OCI-LY7 (cell line): ENCODE measurements at regions not wholly inside any gene's neighbourhood (a gene's known extent, or its start where the extent isn't known, plus 50 kb on each side); places are given as distances from the start of the nearest gene placed in this dataset.

Experiments used
- BruUV-seq: library from RNA; stranded (reverse); fragments of 400-500 nt; replicated peaks from 2 replicates; lab custom pipeline; 2021; lab: Mats Ljungman, UMichigan
- CTCF ChIA-PET: fragments of 300-600 bp; sonication (Branson Sonifier 250); formaldehyde crosslinking; loops from one replicate; lab custom pipeline; 2022; ENCODE audit warnings: antibody characterized with exemption; ENCODE audit not compliant: unreplicated experiment; lab: Charles Lee
- POLR2A ChIA-PET: fragments of 300-600 bp; sonication (Branson Sonifier 250); formaldehyde crosslinking; loops from one replicate; lab custom pipeline; 2022; ENCODE audit warnings: antibody characterized with exemption; lab: Charles Lee
- DNase-seq: peaks from one replicate; pipeline ENCODE4 v3.0.0-alpha.2; 2015; ENCODE audit warnings: low spot score
- H2AFZ ChIP-seq: fragments of 200-600 bp; sonication (generic), shearing (Covaris generic); 2 replicates; pipeline ENCODE4 v1.6.1; 2014; ENCODE audit warnings: mild to moderate bottlenecking, antibody characterized with exemption, low read length, moderate library complexity
- H3K27ac ChIP-seq: fragments of 200-600 bp; sonication (generic); 2 replicates; pipeline ENCODE4 v1.5.1; 2014; ENCODE audit warnings: mixed run types, low read depth, mild to moderate bottlenecking, moderate library complexity, low read length, inconsistent platforms; ENCODE audit not compliant: poor library complexity, severe bottlenecking
- H3K36me3 ChIP-seq: fragments of 200-600 bp; sonication (generic); 2 replicates; pipeline ENCODE4 v1.6.1; 2014; ENCODE audit warnings: mild to moderate bottlenecking, antibody characterized with exemption, low read length, moderate library complexity, mixed read lengths; ENCODE audit not compliant: insufficient read depth
- H3K4me1 ChIP-seq: fragments of 200-600 bp; sonication (generic); 2 replicates; pipeline ENCODE4 v1.5.1; 2014; ENCODE audit warnings: mild to moderate bottlenecking, low read length; ENCODE audit not compliant: insufficient read depth, poor library complexity, severe bottlenecking
- H3K4me2 ChIP-seq: fragments of 200-600 bp; sonication (generic); 2 replicates; pipeline ENCODE4 v1.6.1; 2014; ENCODE audit warnings: mild to moderate bottlenecking, low read length
- H3K4me3 ChIP-seq: fragments of 200-600 bp; sonication (generic); 2 replicates; pipeline ENCODE4 v1.5.1; 2014; ENCODE audit warnings: mild to moderate bottlenecking, low read depth, low read length; ENCODE audit not compliant: poor library complexity, severe bottlenecking
- H3K79me2 ChIP-seq: fragments of 200-600 bp; sonication (generic); 2 replicates; pipeline ENCODE4 v1.6.1; 2016; ENCODE audit warnings: low read depth, mild to moderate bottlenecking, low read length, moderate library complexity, mixed read lengths; ENCODE audit not compliant: insufficient read depth
- H3K9me2 ChIP-seq: fragments of 200-600 bp; sonication (generic); 2 replicates; pipeline ENCODE4 v1.6.1; 2016; ENCODE audit warnings: mild to moderate bottlenecking, low read length, mixed read lengths; ENCODE audit not compliant: insufficient read depth
- H3K9me3 ChIP-seq: fragments of 200-600 bp; sonication (generic); 2 replicates; pipeline ENCODE4 v1.6.1; 2014; ENCODE audit warnings: mild to moderate bottlenecking, mixed run types, low read length, mixed read lengths
- H4K20me1 ChIP-seq: fragments of 200-600 bp; sonication (generic); 2 replicates; pipeline ENCODE4 v1.6.1; 2014; ENCODE audit warnings: mild to moderate bottlenecking, antibody characterized with exemption, low read length, moderate library complexity, mixed read lengths; ENCODE audit not compliant: insufficient read depth
- CTCF ChIP-seq: fragments of 200-600 bp; sonication (generic); conservative IDR thresholded peaks from 2 replicates; pipeline ENCODE4 v1.5.1; 2014; ENCODE audit warnings: mild to moderate bottlenecking, antibody characterized with exemption, low read length, moderate library complexity, mixed read lengths
- EZH2phosphoT487 ChIP-seq: fragments of 200-600 bp; sonication (generic); IDR thresholded peaks from 2 replicates; pipeline ENCODE4 v1.6.1; 2018; ENCODE audit warnings: low read depth, borderline replicate concordance, mild to moderate bottlenecking, mixed run types, antibody characterized with exemption, low read length, moderate library complexity, mixed read lengths
- intact Hi-C: fragments of 100-400 bp; cut with micrococcal nuclease; formaldehyde crosslinking; loops from one replicate; pipeline ENCODE4 v1.10.0; 2022; ENCODE audit not compliant: unreplicated experiment

- TF ChIP-seq EZH2phosphoT487 (no peak), CTCF (no peak)
- H3K4me2 ChIP-seq = peak overlapping the region; percentile 71
- BruUV-seq = no TSS peak
These were observed 85.5 kb upstream of the HNF1B start for GRCh38 chr17:37830151-37830993.

GRCh38 chr17:37829592-37830123 is 84.8 kb upstream of the HNF1B start:
- Histone ChIP-seq H4K20me1 (no peaks in the 10 kb centered on the region), H3K79me2 (no peaks in the 10 kb centered on the region), H2AFZ (peak overlapping the region; percentile 16; the same call in 1 of the 2 replicates), H3K4me3 (peak overlapping the region; percentile 42), H3K4me1 (peaks cover 65% of the 10 kb centered on the region), H3K4me2 (peak overlapping the region; percentile 71), H3K27ac (peak overlapping the region; percentile 73), H3K36me3 (no peaks in the 10 kb centered on the region), H3K9me2 (no peaks in the 10 kb centered on the region), H3K9me3 (no peaks in the 10 kb centered on the region)
- intact Hi-C loops = loop anchor here (1.0 kb wide), 1 partner anchor 9 kb away; no protein-coding TSS in a partner anchor
- BruUV-seq = no TSS peak
- ChIA-PET CTCF (no interaction called here), POLR2A (interaction anchor here (1.3 kb wide), 1 partner anchor 9 kb away, joined by 5 read pairs; no protein-coding TSS in a partner anchor)
- TF ChIP-seq CTCF = no peak
- TF ChIP-seq EZH2phosphoT487 = no peak
- peak; percentile 88 for DNase-seq

More at GRCh38 chr17:37830151-37830993, 85.5 kb upstream of the HNF1B start:
- Histone ChIP-seq H3K27ac (peak overlapping the region; percentile 73), H3K9me2 (no peaks in the 10 kb centered on the region), H3K36me3 (no peaks in the 10 kb centered on the region), H4K20me1 (no peaks in the 10 kb centered on the region), H3K9me3 (no peaks in the 10 kb centered on the region), H3K4me3 (peak overlapping the region; percentile 42), H3K4me1 (peaks cover 58% of the 10 kb centered on the region), H3K79me2 (no peaks in the 10 kb centered on the region), H2AFZ (peak overlapping the region; percentile 16; the same call in 1 of the 2 replicates)
- ChIA-PET CTCF (no interaction called here), POLR2A (interaction anchor here (0.6 to 1.3 kb wide), 3 partner anchors 10 to 347 kb away, joined by 3 to 5 read pairs (median 3); no protein-coding TSS in a partner anchor)
- intact Hi-C loops = loop anchor here (1.0 kb wide), 1 partner anchor 10 kb away; no protein-coding TSS in a partner anchor
- peak; percentile 80 for DNase-seq
